HG03565 (cell line): ENCODE measurements at regions not wholly inside any gene's neighbourhood (a gene's known extent, or its start where the extent isn't known, plus 50 kb on each side); places are given as distances from the start of the nearest gene placed in this dataset.

ENCODE experiments used
- ATAC-seq: cut with Tn5 transposase; IDR thresholded peaks from one replicate; pipeline ENCODE4 v1.9.1; 2021; ENCODE audit warnings: mild to moderate bottlenecking, moderate library complexity; ENCODE audit not compliant: unreplicated experiment

GRCh38 chr9:107431461-107431860, 58.1 kb downstream of the KLF4 start:
- no peak for ATAC-seq

- no peak for ATAC-seq
Measured at GRCh38 chr9:107430071-107430470, 59.5 kb downstream of the KLF4 start.

- no peak for ATAC-seq
Measured at GRCh38 chr9:107426126-107426525, 63.4 kb downstream of the KLF4 start.

- peak; percentile 90 for ATAC-seq
Measured at GRCh38 chr9:107425101-107426025, 64.2 kb downstream of the KLF4 start.

- no peak for ATAC-seq
Measured at GRCh38 chr9:107423540-107423939, 66.0 kb downstream of the KLF4 start.

- ATAC-seq, result no peak
Measured at GRCh38 chr9:107422189-107423185, 67.1 kb downstream of the KLF4 start.

GRCh38 chr9:107410420-107410819, 79.1 kb downstream of the KLF4 start:
- no peak for ATAC-seq

GRCh38 chr9:107409581-107410389, 79.8 kb downstream of the KLF4 start:
- no peak for ATAC-seq

GRCh38 chr9:107407675-107408074, 81.9 kb downstream of the KLF4 start:
- ATAC-seq, result no peak

- no peak for ATAC-seq
Measured at GRCh38 chr9:107405511-107405910, 84.1 kb downstream of the KLF4 start.

- no peak for ATAC-seq
Measured at GRCh38 chr9:107404736-107405135, 84.8 kb downstream of the KLF4 start.

GRCh38 chr9:107404161-107404560, 85.4 kb downstream of the KLF4 start:
- no peak for ATAC-seq

GRCh38 chr9:107397076-107398044, 92.2 kb downstream of the KLF4 start:
- ATAC-seq, result no peak

- ATAC-seq, result no peak
Measured at GRCh38 chr9:107394264-107394663, 95.3 kb downstream of the KLF4 start.

- ATAC-seq, result no peak
Measured at GRCh38 chr9:107390778-107391177, 98.8 kb downstream of the KLF4 start.

- no peak for ATAC-seq
Measured at GRCh38 chr9:107390279-107390678, 99.3 kb downstream of the KLF4 start.

GRCh38 chr9:107389617-107390071, 99.9 kb downstream of the KLF4 start:
- no peak for ATAC-seq

- ATAC-seq, result no peak
Measured at GRCh38 chr9:107388890-107389289, 100.7 kb downstream of the KLF4 start.

- ATAC-seq, result no peak
Measured at GRCh38 chr9:107387409-107387808, 102.2 kb downstream of the KLF4 start.
